ENCODE measurements at regions not wholly inside any gene's neighbourhood (a gene's known extent, or its start where the extent isn't known, plus 50 kb on each side); places are given as distances from the start of the nearest gene placed in this dataset.

DNA sequence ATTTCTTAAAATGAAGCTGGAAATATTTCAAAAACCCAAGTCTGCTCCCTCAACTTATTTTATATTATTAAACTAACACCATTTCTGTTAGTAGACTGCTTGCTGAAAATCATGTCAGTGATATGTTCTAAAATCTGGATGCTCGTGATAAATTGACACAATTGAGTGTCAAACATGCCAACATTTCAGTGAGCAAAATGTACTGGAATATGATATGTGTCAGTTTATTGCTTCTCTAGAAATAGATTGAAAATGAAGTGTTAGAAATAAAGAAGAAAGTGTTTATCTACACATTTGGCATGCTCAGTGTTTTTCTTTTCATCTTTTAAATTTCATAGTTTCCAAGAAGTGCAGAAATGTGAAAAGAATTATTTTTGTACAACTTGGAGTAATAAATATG is 624.6 kb downstream of the SI start:
- CTCF ChIA-PET = no interaction called here
- Histone ChIP-seq H3K27me3 (ENCODE audit: control insufficient read depth, insufficient read depth, low read length) (no peaks in the 10 kb centered on the region), H3K4me3 (ENCODE audit: low read depth, low read length) (no peak overlapping the region), H3K36me3 (ENCODE audit: control insufficient read depth, insufficient read depth, low read length) (no peaks in the 10 kb centered on the region)
- DNase-seq (ENCODE audit: low read depth) = no peak
- POLR2A ChIA-PET = no interaction called here
- TF ChIP-seq, protein P1, sequence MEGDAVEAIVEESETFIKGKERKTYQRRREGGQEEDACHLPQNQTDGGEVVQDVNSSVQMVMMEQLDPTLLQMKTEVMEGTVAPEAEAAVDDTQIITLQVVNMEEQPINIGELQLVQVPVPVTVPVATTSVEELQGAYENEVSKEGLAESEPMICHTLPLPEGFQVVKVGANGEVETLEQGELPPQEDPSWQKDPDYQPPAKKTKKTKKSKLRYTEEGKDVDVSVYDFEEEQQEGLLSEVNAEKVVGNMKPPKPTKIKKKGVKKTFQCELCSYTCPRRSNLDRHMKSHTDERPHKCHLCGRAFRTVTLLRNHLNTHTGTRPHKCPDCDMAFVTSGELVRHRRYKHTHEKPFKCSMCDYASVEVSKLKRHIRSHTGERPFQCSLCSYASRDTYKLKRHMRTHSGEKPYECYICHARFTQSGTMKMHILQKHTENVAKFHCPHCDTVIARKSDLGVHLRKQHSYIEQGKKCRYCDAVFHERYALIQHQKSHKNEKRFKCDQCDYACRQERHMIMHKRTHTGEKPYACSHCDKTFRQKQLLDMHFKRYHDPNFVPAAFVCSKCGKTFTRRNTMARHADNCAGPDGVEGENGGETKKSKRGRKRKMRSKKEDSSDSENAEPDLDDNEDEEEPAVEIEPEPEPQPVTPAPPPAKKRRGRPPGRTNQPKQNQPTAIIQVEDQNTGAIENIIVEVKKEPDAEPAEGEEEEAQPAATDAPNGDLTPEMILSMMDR (IDR thresholded peaks at IDR 0.05; ENCODE audit: insufficient read depth, low read depth, low read length) = no peak

DNA sequence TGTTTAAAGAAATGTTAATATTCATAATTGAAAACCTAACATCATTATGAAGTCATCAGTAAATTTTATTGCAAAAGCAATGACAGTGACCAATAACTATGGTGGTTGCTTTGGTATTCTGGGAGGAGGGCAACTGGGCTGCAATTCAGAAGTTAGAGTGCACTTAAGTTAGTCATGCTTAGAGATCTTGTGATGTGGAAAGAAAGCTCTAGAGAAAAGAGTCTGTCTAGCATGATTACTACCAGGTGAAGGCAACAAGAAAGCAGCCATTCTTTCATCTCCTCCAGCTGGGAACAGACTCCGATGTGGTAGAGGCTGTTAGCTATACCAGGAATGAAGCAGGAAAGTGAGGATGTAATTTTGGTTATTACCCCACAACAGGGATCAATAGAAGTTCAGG is 625.6 kb downstream of the SI start:
- TF ChIP-seq, protein P1 (IDR thresholded peaks at IDR 0.05; ENCODE audit: insufficient read depth, low read depth, low read length) = no peak
- CTCF ChIA-PET = no interaction called here

DNA sequence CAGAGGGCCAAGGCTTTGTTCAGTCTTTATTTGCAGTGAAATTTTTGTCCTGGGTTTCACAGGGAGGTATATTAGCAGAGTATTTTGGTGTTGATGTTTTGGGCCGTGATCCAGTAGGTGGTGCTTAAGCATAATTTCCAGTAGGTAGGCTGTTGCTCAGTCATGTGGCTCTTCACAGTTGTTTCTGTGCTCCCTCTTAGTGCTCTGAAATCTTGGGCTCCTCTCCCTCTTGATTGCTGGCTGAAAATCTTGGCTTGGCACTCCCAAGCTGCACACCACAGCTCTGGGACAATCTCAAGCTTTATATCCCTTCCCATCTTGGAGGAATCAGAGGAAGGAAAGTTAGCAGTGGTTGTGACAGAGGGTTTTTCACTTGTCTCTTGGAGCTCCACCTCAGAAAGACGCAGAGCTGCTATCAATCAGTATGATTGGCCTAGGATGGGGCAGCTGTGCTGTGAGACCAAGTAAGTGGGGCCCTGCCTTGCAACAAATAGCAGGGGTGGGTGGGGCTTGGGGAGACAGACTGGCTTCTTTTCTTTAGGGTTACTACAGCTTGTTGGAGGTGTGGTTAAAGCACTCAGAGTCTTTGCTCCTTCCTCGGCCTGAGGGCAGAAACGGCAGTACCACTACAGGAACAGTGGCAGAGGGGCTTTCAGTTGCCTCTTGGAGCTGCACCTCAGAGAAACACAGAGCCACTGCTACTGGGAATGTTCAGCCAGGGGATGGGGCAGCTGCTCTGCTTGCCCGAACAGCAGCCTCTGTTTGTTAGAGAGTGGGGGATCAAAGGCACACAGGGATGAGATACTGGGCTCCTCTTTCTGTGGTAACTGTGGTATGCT is 627.0 kb downstream of the SI start:
- POLR2A ChIA-PET = no interaction called here
- Histone ChIP-seq H3K36me3 (ENCODE audit: control insufficient read depth, insufficient read depth, low read length) (no peaks in the 10 kb centered on the region), H3K4me3 (ENCODE audit: low read depth, low read length) (no peak overlapping the region), H3K27me3 (ENCODE audit: control insufficient read depth, insufficient read depth, low read length) (no peaks in the 10 kb centered on the region)
- CTCF ChIA-PET = no interaction called here
- DNase-seq (ENCODE audit: low read depth) = no peak
- TF ChIP-seq, protein P1 (IDR thresholded peaks at IDR 0.05; ENCODE audit: insufficient read depth, low read depth, low read length) = no peak

More for the DNA sequence above, 625.6 kb downstream of the SI start:
- no peaks in the 10 kb centered on the region for H3K27me3 ChIP-seq (ENCODE audit: control insufficient read depth, insufficient read depth, low read length)
- no peaks in the 10 kb centered on the region for H3K36me3 ChIP-seq (ENCODE audit: control insufficient read depth, insufficient read depth, low read length)
- H3K4me3 ChIP-seq (ENCODE audit: low read depth, low read length) = no peak overlapping the region
- POLR2A ChIA-PET = no interaction called here
- no peak for DNase-seq (ENCODE audit: low read depth)

DNA sequence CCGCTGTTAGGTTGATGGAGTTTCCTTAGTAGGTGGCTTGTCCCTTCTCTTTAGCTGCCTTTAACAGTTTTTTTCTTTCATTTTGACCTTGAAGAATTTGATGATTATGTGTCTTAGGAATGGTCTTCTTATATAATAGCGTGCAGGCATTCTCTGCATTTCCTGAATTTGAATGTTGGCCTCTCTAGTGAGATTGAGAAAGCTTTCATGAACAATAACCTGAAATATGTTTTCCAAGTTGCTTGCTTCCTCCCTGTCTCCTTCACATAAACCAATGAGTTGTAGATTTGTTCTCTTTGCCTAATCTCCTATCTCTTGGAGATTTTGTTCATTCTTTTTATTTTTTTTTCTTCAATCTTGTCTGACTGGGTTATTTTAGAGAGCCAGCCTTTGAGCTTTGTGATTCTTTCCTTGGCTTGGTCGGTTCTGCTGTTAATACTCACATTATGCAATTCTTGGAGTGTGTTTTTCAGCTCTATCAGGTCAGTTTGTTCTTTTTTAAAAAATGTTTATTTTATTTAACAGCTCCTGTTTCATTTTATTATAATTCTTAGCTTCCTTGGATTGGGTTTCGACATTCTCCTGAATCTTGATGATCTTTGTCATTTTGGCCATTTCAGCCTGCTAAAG is 627.9 kb downstream of the SI start:
- H3K4me3 ChIP-seq (ENCODE audit: low read depth, low read length) = no peak overlapping the region
- ChIA-PET POLR2A (no interaction called here), CTCF (no interaction called here)
- H3K36me3 ChIP-seq (ENCODE audit: control insufficient read depth, insufficient read depth, low read length) = no peaks in the 10 kb centered on the region
- no peaks in the 10 kb centered on the region for H3K27me3 ChIP-seq (ENCODE audit: control insufficient read depth, insufficient read depth, low read length)
- no peak for DNase-seq (ENCODE audit: low read depth)
- TF ChIP-seq, protein P1 (IDR thresholded peaks at IDR 0.05; ENCODE audit: insufficient read depth, low read depth, low read length) = no peak

DNA sequence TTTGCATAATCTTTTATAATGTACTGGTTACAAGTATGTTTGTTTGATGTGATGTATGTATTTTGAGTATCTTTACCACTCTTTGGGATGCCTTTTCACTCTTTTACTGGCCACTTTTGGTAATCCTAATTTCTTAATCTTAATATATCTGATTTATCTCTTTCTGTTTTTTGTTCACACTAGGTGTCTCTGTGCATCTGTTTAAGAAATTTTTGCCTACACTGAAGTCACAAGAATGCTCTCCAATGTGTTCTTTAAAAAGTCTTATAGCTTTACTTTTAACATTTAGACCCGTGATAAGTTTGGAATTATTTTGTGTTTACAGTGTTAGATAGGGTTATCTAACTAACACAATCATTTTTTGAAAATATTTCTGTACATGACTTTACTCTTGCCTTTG is 659.1 kb downstream of the SI start:
- H3K36me3 ChIP-seq (ENCODE audit: control insufficient read depth, insufficient read depth, low read length) = no peaks in the 10 kb centered on the region
- no peaks in the 10 kb centered on the region for H3K27me3 ChIP-seq (ENCODE audit: control insufficient read depth, insufficient read depth, low read length)
- ChIA-PET CTCF (interaction anchor here (0.7 kb wide), 1 partner anchor 882 kb away, joined by 3 read pairs; no protein-coding TSS in a partner anchor), POLR2A (no interaction called here)
- TF ChIP-seq, protein P1 (IDR thresholded peaks at IDR 0.05; ENCODE audit: insufficient read depth, low read depth, low read length) = no peak
- H3K4me3 ChIP-seq (ENCODE audit: low read depth, low read length) = no peak overlapping the region
- DNase-seq (ENCODE audit: low read depth) = no peak
